Stimulated activated CD4-positive, alpha-beta T cell treated with anti-CD3 and anti-CD28 coated beads, Interleukin-12 subunit alpha, Interleukin-12 subunit beta, amount 100 ng/mL, for 4 hours (primary cell): ENCODE measurements at regions not wholly inside any gene's neighbourhood (a gene's known extent, or its start where the extent isn't known, plus 50 kb on each side); places are given as distances from the start of the nearest gene placed in this dataset.

Experiments used
- DNase-seq: peaks from one replicate; pipeline ENCODE4 v3.0.0-alpha.2; 2020

GRCh38 chr16:82357237-82357636 lies 187.2 kb upstream of the MPHOSPH6 start:
- DNase-seq, result no peak

- no peak for DNase-seq
Observed at GRCh38 chr16:82350560-82350959, 180.5 kb upstream of the MPHOSPH6 start.

GRCh38 chr16:82345318-82345717 lies 175.3 kb upstream of the MPHOSPH6 start:
- DNase-seq, result no peak

GRCh38 chr16:82344157-82344556 lies 174.1 kb upstream of the MPHOSPH6 start:
- DNase-seq, result no peak

- DNase-seq, result no peak
Observed at GRCh38 chr16:82341146-82341669, 171.2 kb upstream of the MPHOSPH6 start.

GRCh38 chr16:82340531-82340930 lies 170.5 kb upstream of the MPHOSPH6 start:
- no peak for DNase-seq

- DNase-seq, result no peak
Observed at GRCh38 chr16:82337355-82337754, 167.3 kb upstream of the MPHOSPH6 start.

- DNase-seq, result no peak
Observed at GRCh38 chr16:82331974-82332750, 162.1 kb upstream of the MPHOSPH6 start.

- no peak for DNase-seq
Observed at GRCh38 chr16:82331397-82331796, 161.4 kb upstream of the MPHOSPH6 start.

GRCh38 chr16:82329504-82330192 lies 159.6 kb upstream of the MPHOSPH6 start:
- no peak for DNase-seq

GRCh38 chr16:82328881-82329469 lies 159.0 kb upstream of the MPHOSPH6 start:
- DNase-seq, result no peak

- DNase-seq, result no peak
Observed at GRCh38 chr16:82323171-82323570, 153.1 kb upstream of the MPHOSPH6 start.

GRCh38 chr16:82322177-82322576 lies 152.2 kb upstream of the MPHOSPH6 start:
- DNase-seq, result no peak

GRCh38 chr16:82319038-82319437 lies 149.0 kb upstream of the MPHOSPH6 start:
- no peak for DNase-seq

- DNase-seq, result no peak
Observed at GRCh38 chr16:82317411-82318167, 147.6 kb upstream of the MPHOSPH6 start.

GRCh38 chr16:82313754-82314153 lies 143.7 kb upstream of the MPHOSPH6 start:
- no peak for DNase-seq

- no peak for DNase-seq
Observed at GRCh38 chr16:82311528-82311927, 141.5 kb upstream of the MPHOSPH6 start.

GRCh38 chr16:82302042-82302727 lies 132.2 kb upstream of the MPHOSPH6 start:
- DNase-seq, result no peak

- DNase-seq, result no peak
Observed at GRCh38 chr16:82301146-82301755, 131.2 kb upstream of the MPHOSPH6 start.

GRCh38 chr16:82300374-82300951 lies 130.4 kb upstream of the MPHOSPH6 start:
- DNase-seq, result no peak

GRCh38 chr16:82298472-82298871 lies 128.4 kb upstream of the MPHOSPH6 start:
- DNase-seq, result no peak
